Esophagus squamous epithelium (tissue), 4 donors: ENCODE measurements at regions not wholly inside any gene's neighbourhood (a gene's known extent, or its start where the extent isn't known, plus 50 kb on each side); places are given as distances from the start of the nearest gene placed in this dataset.

ENCODE experiments used
- POLR2A ChIP-seq, 4 donors: fragments of 450-650 bp; IDR thresholded peaks; one replicate each; pipeline ENCODE4 v1.6.1; 2017; ENCODE audit warnings: antibody characterized with exemption in 4 of 4, mild to moderate bottlenecking in 4 of 4, moderate library complexity in 3 of 4
- TF ChIP-seq, protein P1 (sequence below), 6 experiments: fragments of 450-650 bp in 4 of 6; fragments of 200-600 bp in 2 of 6; sonication (generic) in 2 of 6; IDR thresholded peaks; one replicate each; pipeline ENCODE4 v1.5.1; 2016 to 2019; ENCODE audit warnings: antibody characterized with exemption in 6 of 6, mild to moderate bottlenecking in 4 of 6, moderate library complexity in 4 of 6

DNA sequence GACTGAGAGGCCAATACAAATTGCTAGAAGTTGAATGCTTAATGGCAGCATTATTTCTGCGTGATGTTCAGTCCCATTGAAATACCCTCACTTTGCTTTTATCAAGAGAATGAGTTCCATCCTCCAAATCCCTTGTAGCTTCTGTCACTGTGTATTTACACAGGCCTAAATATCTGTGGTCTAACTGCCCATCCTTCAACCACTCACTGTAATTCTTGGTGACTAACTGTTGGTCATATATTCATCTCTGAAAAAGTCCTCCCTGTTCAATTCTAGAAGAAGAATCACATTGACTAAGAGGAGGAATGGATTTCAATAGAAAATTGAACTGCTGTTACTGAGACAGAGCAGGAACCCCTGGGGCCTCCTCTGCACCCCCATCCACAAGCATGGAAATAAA, 74.2 kb upstream of the L3MBTL4 start:
- TF ChIP-seq, protein P1, sequence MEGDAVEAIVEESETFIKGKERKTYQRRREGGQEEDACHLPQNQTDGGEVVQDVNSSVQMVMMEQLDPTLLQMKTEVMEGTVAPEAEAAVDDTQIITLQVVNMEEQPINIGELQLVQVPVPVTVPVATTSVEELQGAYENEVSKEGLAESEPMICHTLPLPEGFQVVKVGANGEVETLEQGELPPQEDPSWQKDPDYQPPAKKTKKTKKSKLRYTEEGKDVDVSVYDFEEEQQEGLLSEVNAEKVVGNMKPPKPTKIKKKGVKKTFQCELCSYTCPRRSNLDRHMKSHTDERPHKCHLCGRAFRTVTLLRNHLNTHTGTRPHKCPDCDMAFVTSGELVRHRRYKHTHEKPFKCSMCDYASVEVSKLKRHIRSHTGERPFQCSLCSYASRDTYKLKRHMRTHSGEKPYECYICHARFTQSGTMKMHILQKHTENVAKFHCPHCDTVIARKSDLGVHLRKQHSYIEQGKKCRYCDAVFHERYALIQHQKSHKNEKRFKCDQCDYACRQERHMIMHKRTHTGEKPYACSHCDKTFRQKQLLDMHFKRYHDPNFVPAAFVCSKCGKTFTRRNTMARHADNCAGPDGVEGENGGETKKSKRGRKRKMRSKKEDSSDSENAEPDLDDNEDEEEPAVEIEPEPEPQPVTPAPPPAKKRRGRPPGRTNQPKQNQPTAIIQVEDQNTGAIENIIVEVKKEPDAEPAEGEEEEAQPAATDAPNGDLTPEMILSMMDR (IDR thresholded peaks at IDR 0.05) = no peak
- TF ChIP-seq POLR2A (IDR thresholded peaks at IDR 0.05) = no peak
